ENCODE measurements at regions not wholly inside any gene's neighbourhood (a gene's known extent, or its start where the extent isn't known, plus 50 kb on each side); places are given as distances from the start of the nearest gene placed in this dataset.

DNA sequence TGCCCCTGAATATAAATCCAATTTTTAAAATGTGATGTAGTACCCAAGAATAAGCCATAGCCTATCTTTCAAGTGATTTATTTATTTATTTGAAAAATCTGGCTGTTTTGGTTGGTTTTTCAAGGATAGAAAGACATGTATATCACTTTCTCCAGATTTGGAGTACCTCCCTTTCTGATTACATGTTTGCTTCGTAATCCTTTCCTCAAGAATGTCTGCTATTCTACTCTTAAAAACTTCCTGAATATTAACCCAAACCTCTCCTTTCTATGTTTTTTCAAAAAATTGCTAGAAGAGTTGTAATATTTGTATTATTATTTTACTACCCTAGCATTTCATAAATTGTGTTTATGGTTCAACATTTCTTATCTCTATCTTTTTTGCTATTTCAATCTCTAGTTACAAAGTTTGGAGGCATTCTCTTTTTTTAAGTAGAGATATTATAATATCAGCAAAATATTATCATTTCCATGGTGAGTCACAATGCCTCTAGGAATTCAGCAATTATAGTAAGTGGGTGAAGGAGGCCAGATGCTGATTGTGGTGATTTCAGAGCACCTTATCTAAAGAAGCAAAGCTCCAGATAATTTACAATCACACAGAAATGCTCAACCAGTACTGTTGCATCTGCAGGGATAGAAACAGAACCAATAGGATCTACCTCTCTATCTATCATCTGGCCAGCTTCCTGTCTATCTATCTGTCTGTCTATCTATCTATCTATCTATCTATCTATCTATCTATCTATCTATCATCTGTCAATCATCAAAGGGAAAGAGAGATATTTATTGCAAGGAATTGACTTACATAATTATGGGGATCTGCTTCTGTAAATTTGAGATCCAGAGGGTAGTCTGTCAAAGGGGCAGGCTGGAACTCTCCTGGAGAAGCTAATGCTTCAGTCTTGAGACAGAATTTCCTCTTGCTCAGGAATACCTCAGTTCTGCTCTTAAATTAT is 412.5 kb upstream of the SEMA3C start:
- no peaks in the 10 kb centered on the region for H3K27me3 Mint-ChIP-seq (ENCODE audit: low read depth)
- no peak overlapping the region for H3K4me3 Mint-ChIP-seq (ENCODE audit: low read depth)
- intact Hi-C loops (cut with micrococcal nuclease) = no loop called here
- no peak for DNase-seq (ENCODE audit: low spot score)
- H3K4me1 Mint-ChIP-seq (ENCODE audit: low read depth) = no peaks in the 10 kb centered on the region
- no peak overlapping the region for H3K27ac Mint-ChIP-seq
- H3K36me3 Mint-ChIP-seq (ENCODE audit: low read depth) = no peaks in the 10 kb centered on the region
- peaks cover 14% of the 10 kb centered on the region for H3K9me3 Mint-ChIP-seq

DNA sequence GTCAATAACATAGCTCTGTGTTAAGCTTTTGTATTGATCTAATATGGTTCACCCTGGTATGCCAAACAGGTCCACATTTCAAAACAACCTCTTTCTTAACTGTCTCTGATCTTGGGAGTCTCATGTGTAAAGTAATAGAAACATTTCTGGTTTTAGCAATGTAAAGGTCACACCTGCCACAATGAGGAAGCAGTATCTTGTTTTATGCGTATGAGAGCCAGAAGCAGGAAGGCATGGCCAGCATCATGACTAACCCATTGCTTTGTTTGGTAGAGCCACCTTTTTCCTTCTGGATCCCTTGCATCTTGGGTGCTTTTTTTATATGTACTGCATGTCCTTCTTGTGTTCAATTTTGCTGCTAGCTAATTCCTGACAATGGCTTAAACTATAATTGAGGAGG is 411.3 kb upstream of the SEMA3C start:
- Mint-ChIP-seq H3K9me3 (peaks cover 14% of the 10 kb centered on the region), H3K27ac (no peak overlapping the region), H3K36me3 (ENCODE audit: low read depth) (no peaks in the 10 kb centered on the region), H3K4me3 (ENCODE audit: low read depth) (no peak overlapping the region), H3K27me3 (ENCODE audit: low read depth) (no peaks in the 10 kb centered on the region), H3K4me1 (ENCODE audit: low read depth) (no peaks in the 10 kb centered on the region)
- intact Hi-C loops (cut with micrococcal nuclease) = no loop called here
- DNase-seq (ENCODE audit: low spot score) = no peak

DNA sequence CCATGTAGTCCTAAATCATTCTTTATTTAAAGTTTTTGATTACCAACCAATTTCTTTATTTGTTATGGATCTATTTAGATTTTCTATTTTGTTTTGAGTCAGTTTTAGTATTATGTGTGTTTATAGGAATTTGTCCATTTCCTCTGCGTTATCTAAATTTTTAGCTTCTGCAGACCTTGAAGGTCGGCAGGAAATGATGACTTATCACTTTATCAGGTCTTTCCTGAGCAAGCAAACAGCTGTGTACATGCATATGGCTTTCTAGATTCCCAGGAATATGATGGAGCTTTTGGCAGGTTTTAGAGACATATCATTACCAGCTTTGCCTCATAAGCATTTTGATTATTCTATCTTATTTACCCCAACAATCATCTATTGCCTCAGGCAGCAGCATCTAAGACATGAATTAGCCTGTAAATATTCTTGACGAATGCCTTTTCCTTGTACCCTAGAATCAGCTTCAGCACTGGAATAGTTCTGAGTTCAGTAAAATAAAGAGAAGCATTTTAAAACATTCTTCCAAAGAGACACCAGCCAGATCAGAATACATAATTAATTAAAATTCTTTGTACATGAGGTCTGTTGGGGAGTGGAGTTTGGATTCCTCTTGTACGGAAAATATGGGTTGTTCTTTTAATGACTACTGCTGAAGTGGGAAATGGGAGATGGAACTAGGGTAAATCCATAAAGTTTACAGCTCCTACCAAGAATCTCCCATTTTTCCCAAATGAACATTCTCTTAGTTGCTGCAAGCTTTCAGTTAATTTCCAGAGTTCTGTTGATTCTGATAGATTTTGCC is 408.8 kb upstream of the SEMA3C start:
- H3K4me1 Mint-ChIP-seq (ENCODE audit: low read depth) = no peaks in the 10 kb centered on the region

DNA sequence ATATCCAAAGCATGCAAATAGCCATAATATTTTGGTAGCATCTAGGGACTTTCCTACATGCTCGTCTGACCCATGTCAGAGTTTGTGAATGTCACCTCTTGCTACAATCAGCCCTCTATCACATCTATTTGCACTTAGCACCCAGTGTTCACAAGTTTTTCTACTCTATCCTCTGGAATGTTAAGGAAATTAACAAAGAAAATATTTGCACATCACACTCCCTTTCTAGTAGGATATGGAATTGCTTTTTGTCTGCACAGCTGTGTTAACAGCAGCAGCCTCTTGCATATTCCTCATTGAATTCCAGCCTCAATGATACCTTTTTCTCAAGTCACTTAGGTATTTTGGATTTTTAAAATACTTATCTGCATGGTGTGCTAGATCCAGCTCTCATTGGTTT is 403.1 kb upstream of the SEMA3C start:
- no peak overlapping the region for H3K27ac Mint-ChIP-seq
- no peak overlapping the region for H3K4me3 Mint-ChIP-seq (ENCODE audit: low read depth)
- intact Hi-C loops (cut with micrococcal nuclease) = no loop called here
- DNase-seq (ENCODE audit: low spot score) = no peak
- no peaks in the 10 kb centered on the region for H3K27me3 Mint-ChIP-seq (ENCODE audit: low read depth)
- H3K9me3 Mint-ChIP-seq = no peaks in the 10 kb centered on the region
- H3K4me1 Mint-ChIP-seq (ENCODE audit: low read depth) = no peaks in the 10 kb centered on the region
- H3K36me3 Mint-ChIP-seq (ENCODE audit: low read depth) = no peaks in the 10 kb centered on the region

More for the DNA sequence above, 408.8 kb upstream of the SEMA3C start:
- no peak overlapping the region for H3K4me3 Mint-ChIP-seq (ENCODE audit: low read depth)
- H3K36me3 Mint-ChIP-seq (ENCODE audit: low read depth) = no peaks in the 10 kb centered on the region
- H3K9me3 Mint-ChIP-seq = peaks cover 9% of the 10 kb centered on the region
- intact Hi-C loops (cut with micrococcal nuclease) = no loop called here
- no peaks in the 10 kb centered on the region for H3K27me3 Mint-ChIP-seq (ENCODE audit: low read depth)
- DNase-seq (ENCODE audit: low spot score) = no peak
- no peak overlapping the region for H3K27ac Mint-ChIP-seq

DNA sequence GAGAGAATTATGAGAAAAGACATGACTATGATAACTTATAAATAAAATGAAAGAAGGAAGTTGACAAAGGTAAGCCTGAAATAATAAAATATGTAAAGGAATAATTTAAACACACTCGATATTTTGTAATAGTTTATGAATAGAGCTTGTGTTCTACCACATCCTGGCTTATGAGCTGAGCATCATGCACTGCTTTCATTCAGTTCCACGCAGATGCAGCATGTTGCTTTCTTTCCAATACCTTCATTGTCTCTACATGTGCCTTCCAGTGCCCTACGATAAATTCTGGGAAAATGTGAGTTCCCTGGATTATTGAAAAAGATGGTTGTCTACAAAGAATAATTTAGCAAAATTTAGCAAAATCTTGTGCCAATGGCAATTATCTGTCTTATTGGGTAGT is 398.9 kb upstream of the SEMA3C start:
- DNase-seq (ENCODE audit: low spot score) = no peak
- H3K36me3 Mint-ChIP-seq (ENCODE audit: low read depth) = no peaks in the 10 kb centered on the region
- H3K4me1 Mint-ChIP-seq (ENCODE audit: low read depth) = no peaks in the 10 kb centered on the region
- no peak overlapping the region for H3K4me3 Mint-ChIP-seq (ENCODE audit: low read depth)
- H3K9me3 Mint-ChIP-seq = no peaks in the 10 kb centered on the region
- intact Hi-C loops (cut with micrococcal nuclease) = no loop called here
- no peak overlapping the region for H3K27ac Mint-ChIP-seq
- H3K27me3 Mint-ChIP-seq (ENCODE audit: low read depth) = no peaks in the 10 kb centered on the region

DNA sequence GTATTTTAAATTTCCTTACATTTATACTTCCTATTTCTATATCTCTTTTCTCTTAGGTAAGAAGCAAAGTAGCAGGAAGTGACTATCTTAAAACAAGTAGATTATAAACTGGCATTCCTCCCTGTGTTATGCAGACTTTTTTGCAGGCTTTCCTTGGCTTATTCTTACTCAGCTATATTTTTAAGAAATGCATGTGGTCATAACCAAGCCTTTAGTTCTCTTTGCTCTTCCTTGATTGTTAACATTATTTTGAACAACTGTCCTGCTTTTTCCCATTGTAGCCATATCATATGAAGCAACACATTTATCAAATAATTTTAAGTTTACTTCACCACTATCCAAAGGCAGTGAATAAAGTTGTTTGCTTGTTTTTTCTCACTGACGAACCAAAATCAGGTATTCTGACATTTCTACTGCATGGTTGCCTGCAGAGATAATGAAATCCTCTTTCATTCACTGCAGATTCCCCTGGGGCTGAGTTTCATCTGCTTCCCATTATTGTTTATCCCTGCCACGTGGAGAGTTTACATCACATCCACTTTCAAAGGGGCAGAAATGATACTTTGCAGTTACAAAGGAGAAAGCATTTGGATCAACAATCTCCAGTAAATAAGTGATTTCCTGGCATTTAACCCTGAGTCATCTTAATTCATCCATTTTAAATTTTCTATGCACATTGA is 389.9 kb upstream of the SEMA3C start:
- no peak for DNase-seq (ENCODE audit: low spot score)
- Mint-ChIP-seq H3K27ac (no peak overlapping the region), H3K27me3 (ENCODE audit: low read depth) (no peaks in the 10 kb centered on the region), H3K36me3 (ENCODE audit: low read depth) (no peaks in the 10 kb centered on the region), H3K4me3 (ENCODE audit: low read depth) (no peak overlapping the region), H3K9me3 (no peaks in the 10 kb centered on the region), H3K4me1 (ENCODE audit: low read depth) (no peaks in the 10 kb centered on the region)
- intact Hi-C loops (cut with micrococcal nuclease) = no loop called here

DNA sequence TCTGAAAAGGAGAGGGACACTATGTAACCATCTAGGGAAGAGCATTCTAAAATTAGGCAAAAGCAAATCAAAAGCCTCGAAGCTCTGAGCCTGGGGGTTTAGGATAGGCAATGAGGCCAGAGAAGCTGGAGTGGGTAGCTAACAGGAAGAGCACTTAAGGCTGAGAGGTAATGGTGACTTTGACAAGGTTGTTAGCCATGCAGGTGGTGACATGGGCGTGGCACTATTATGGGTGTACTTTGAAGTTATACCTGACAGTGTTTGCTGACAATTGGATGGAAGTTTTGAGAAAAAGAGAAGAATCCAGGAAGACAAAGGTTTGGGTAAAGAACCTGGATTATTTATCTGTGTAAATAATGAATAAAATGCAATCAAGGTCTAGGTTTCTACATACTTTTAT is 383.0 kb upstream of the SEMA3C start:
- intact Hi-C loops (cut with micrococcal nuclease) = no loop called here
- H3K4me1 Mint-ChIP-seq (ENCODE audit: low read depth) = no peaks in the 10 kb centered on the region
- no peak overlapping the region for H3K27ac Mint-ChIP-seq
- no peaks in the 10 kb centered on the region for H3K9me3 Mint-ChIP-seq
- no peaks in the 10 kb centered on the region for H3K27me3 Mint-ChIP-seq (ENCODE audit: low read depth)
- no peak overlapping the region for H3K4me3 Mint-ChIP-seq (ENCODE audit: low read depth)
- DNase-seq (ENCODE audit: low spot score) = no peak
- no peaks in the 10 kb centered on the region for H3K36me3 Mint-ChIP-seq (ENCODE audit: low read depth)

DNA sequence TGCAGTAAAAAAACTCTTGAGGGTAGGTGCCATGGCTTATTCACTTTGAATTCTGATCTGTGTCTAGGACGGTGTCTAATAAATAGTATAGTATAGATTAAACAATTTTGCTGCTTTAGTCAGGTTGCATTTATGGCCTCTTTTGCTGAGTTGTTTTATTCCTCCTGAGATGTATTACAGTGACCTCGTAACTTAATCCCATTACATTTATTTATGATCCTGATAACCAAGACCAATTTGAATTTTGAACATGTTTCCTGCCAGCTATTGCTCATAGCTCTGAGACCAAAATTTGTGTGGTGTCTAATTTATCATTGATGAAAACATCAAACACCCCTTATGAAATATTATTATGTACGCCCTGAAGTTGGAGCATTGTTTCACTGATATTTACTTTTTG is 381.9 kb upstream of the SEMA3C start:
- DNase-seq (ENCODE audit: low spot score) = no peak
- no peaks in the 10 kb centered on the region for H3K27me3 Mint-ChIP-seq (ENCODE audit: low read depth)
- no peaks in the 10 kb centered on the region for H3K36me3 Mint-ChIP-seq (ENCODE audit: low read depth)
- no peak overlapping the region for H3K4me3 Mint-ChIP-seq (ENCODE audit: low read depth)
- intact Hi-C loops (cut with micrococcal nuclease) = no loop called here
- no peaks in the 10 kb centered on the region for H3K4me1 Mint-ChIP-seq (ENCODE audit: low read depth)
- no peaks in the 10 kb centered on the region for H3K9me3 Mint-ChIP-seq
- no peak overlapping the region for H3K27ac Mint-ChIP-seq

DNA sequence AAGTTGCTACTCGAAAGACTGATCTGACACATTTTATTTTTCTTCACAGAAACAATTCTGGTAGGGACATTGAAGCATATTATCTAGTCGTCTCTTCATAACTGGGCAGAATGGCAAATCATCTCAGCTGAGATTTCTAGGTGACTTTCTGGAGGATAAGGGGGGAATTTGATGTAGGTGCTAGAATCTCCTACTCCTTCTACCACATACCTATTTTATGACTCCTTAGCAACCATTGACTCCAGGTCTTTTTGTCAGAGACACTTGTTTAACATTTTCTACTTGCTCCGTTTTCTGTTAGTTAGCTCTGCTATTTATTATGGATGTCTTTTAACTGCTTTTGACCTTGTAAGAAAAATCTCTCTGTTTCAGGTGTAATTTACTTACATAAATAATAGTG is 380.9 kb upstream of the SEMA3C start:
- intact Hi-C loops (cut with micrococcal nuclease) = no loop called here
- no peaks in the 10 kb centered on the region for H3K27me3 Mint-ChIP-seq (ENCODE audit: low read depth)
- H3K36me3 Mint-ChIP-seq (ENCODE audit: low read depth) = no peaks in the 10 kb centered on the region
- no peak overlapping the region for H3K27ac Mint-ChIP-seq
- H3K9me3 Mint-ChIP-seq = no peaks in the 10 kb centered on the region
- H3K4me3 Mint-ChIP-seq (ENCODE audit: low read depth) = no peak overlapping the region
- DNase-seq (ENCODE audit: low spot score) = no peak
- H3K4me1 Mint-ChIP-seq (ENCODE audit: low read depth) = no peaks in the 10 kb centered on the region

DNA sequence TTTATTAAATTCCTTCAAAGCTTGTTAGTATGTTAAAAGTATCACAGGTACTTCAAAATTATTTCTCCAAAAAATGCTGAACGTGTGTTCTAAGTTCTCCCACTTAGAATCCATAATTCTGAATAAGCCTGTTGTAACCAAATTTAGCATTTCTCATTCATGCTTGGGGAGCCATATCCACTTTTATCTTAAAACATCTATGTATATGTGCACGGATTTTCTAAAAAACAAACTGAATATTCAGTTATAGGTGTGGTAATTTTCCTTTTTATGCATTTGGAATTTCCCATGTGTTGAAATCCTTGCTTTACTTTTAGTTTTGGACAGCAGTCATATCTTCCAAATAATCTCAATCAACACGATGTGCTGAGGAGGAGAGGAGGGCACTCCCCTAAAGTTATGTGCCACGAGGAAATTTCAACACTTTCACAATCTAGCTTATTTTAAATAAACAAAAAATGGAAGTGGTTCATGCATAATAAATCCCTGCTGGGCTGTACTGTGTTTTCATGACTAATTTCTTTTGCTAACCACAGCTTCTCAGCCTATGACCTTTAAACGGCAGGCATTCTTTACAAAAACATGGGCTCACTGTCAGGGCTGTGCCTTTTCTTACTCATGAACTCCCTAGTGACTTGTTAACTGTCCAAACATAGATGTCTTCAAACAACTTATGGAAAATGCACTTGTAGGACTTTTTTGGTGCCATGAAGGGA is 380.3 kb upstream of the SEMA3C start:
- intact Hi-C loops (cut with micrococcal nuclease) = no loop called here

DNA sequence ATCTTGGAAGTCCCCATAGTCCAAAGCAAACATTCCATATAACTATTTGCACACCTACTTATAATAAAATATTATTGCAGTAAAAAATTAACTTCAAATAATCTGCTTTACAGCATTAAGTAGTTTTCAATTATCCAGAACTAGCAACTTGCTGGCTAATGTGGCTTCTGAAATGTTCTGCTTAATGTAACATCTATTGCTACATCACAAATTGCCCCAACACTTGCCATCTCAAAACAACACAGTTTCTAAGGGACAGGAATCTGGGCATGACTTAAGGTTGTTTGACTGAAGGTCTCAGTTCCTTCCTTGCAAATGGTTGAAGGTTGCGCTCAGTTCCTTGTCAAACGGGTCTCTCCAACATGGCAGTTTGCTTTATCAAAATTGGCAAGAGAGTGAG is 378.5 kb upstream of the SEMA3C start:
- DNase-seq (ENCODE audit: low spot score) = no peak
- H3K4me1 Mint-ChIP-seq (ENCODE audit: low read depth) = no peaks in the 10 kb centered on the region
- no peak overlapping the region for H3K4me3 Mint-ChIP-seq (ENCODE audit: low read depth)
- H3K27me3 Mint-ChIP-seq (ENCODE audit: low read depth) = no peaks in the 10 kb centered on the region
- H3K27ac Mint-ChIP-seq = no peak overlapping the region
- no peaks in the 10 kb centered on the region for H3K9me3 Mint-ChIP-seq
- H3K36me3 Mint-ChIP-seq (ENCODE audit: low read depth) = no peaks in the 10 kb centered on the region
- intact Hi-C loops (cut with micrococcal nuclease) = no loop called here

More for the DNA sequence above, 380.3 kb upstream of the SEMA3C start:
- H3K4me1 Mint-ChIP-seq (ENCODE audit: low read depth) = no peaks in the 10 kb centered on the region
- H3K36me3 Mint-ChIP-seq (ENCODE audit: low read depth) = no peaks in the 10 kb centered on the region
- no peak overlapping the region for H3K4me3 Mint-ChIP-seq (ENCODE audit: low read depth)
- H3K27ac Mint-ChIP-seq = no peak overlapping the region
- H3K9me3 Mint-ChIP-seq = no peaks in the 10 kb centered on the region
- DNase-seq (ENCODE audit: low spot score) = no peak
- H3K27me3 Mint-ChIP-seq (ENCODE audit: low read depth) = no peaks in the 10 kb centered on the region

DNA sequence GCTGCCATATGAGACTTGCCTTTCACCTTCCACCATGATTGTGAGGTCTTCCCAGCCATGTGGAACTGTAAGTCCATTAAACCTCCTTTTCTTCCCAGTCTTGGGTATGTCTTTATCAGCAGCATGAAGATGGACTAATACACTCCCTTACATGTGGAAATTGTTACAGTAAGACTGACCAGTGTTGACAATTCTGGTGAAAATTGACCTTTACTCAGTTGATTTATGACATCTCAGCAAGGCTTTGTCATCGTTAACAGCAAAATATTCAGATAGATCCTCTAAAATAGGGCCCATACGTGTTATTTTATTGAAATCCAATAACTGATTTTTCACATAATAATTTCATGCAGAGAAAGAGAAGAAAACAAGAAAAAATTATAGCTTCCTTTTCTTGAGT is 377.9 kb upstream of the SEMA3C start:
- no peak overlapping the region for H3K4me3 Mint-ChIP-seq (ENCODE audit: low read depth)
- H3K36me3 Mint-ChIP-seq (ENCODE audit: low read depth) = no peaks in the 10 kb centered on the region
- no peaks in the 10 kb centered on the region for H3K9me3 Mint-ChIP-seq
- H3K4me1 Mint-ChIP-seq (ENCODE audit: low read depth) = no peaks in the 10 kb centered on the region
- no peak for DNase-seq (ENCODE audit: low spot score)
- intact Hi-C loops (cut with micrococcal nuclease) = no loop called here
- H3K27me3 Mint-ChIP-seq (ENCODE audit: low read depth) = no peaks in the 10 kb centered on the region
- no peak overlapping the region for H3K27ac Mint-ChIP-seq
